ENCODE measurements at regions not wholly inside any gene's neighbourhood (a gene's known extent, or its start where the extent isn't known, plus 50 kb on each side); places are given as distances from the start of the nearest gene placed in this dataset.

GRCh38 chr2:21676041-21676440 is 552.3 kb downstream of the TDRD15 start:
- no peaks in the 10 kb centered on the region for H3K9me3 ChIP-seq (ENCODE audit: control insufficient read depth, low read length)
- WGBS, 2 experiments (ENCODE audit: insufficient coverage in 2 of 2), result 100% methylated on average over 1 of the region's 1 CpG; no CpG with 5 or more reads in 1 of the 2 experiments
- no peak overlapping the region for H3K4me3 ChIP-seq (ENCODE audit: extremely low read depth, insufficient read depth, low read length, poor library complexity, severe bottlenecking)
- no peaks in the 10 kb centered on the region for H3K4me1 ChIP-seq (ENCODE audit: control insufficient read depth, insufficient read depth, low read length, poor library complexity, severe bottlenecking)
- H3K27ac ChIP-seq (ENCODE audit: low read depth, low read length, severe bottlenecking), result no peak overlapping the region
- H3K36me3 ChIP-seq (ENCODE audit: control insufficient read depth, insufficient read depth, low read length), result no peaks in the 10 kb centered on the region

GRCh38 chr2:21676676-21677075 is 552.9 kb downstream of the TDRD15 start:
- Histone ChIP-seq H3K36me3 (ENCODE audit: control insufficient read depth, insufficient read depth, low read length) (no peaks in the 10 kb centered on the region), H3K4me1 (ENCODE audit: control insufficient read depth, insufficient read depth, low read length, poor library complexity, severe bottlenecking) (no peaks in the 10 kb centered on the region), H3K27ac (ENCODE audit: low read depth, low read length, severe bottlenecking) (no peak overlapping the region), H3K9me3 (ENCODE audit: control insufficient read depth, low read length) (no peaks in the 10 kb centered on the region), H3K4me3 (ENCODE audit: extremely low read depth, insufficient read depth, low read length, poor library complexity, severe bottlenecking) (no peak overlapping the region)

- Histone ChIP-seq H3K9me3 (ENCODE audit: control insufficient read depth, low read length) (no peaks in the 10 kb centered on the region), H3K4me1 (ENCODE audit: control insufficient read depth, insufficient read depth, low read length, poor library complexity, severe bottlenecking) (no peaks in the 10 kb centered on the region), H3K27ac (ENCODE audit: low read depth, low read length, severe bottlenecking) (no peak overlapping the region), H3K4me3 (ENCODE audit: extremely low read depth, insufficient read depth, low read length, poor library complexity, severe bottlenecking) (no peak overlapping the region), H3K36me3 (ENCODE audit: control insufficient read depth, insufficient read depth, low read length) (no peaks in the 10 kb centered on the region)
- no CpG with 5 or more reads among the region's 2 CpGs for WGBS, 2 experiments (ENCODE audit: insufficient coverage in 2 of 2)
Measured at GRCh38 chr2:21683838-21684237, 560.1 kb downstream of the TDRD15 start.

GRCh38 chr2:21687589-21687988 is 563.8 kb downstream of the TDRD15 start:
- WGBS, 2 experiments (ENCODE audit: insufficient coverage in 2 of 2), result 88 to 100% methylated on average over 1 to 2 of the region's 2 CpGs
- no peaks in the 10 kb centered on the region for H3K9me3 ChIP-seq (ENCODE audit: control insufficient read depth, low read length)

GRCh38 chr2:21690005-21690404 is 566.2 kb downstream of the TDRD15 start:
- H3K9me3 ChIP-seq (ENCODE audit: control insufficient read depth, low read length), result no peaks in the 10 kb centered on the region
- H3K27ac ChIP-seq (ENCODE audit: low read depth, low read length, severe bottlenecking), result no peak overlapping the region
- H3K4me3 ChIP-seq (ENCODE audit: extremely low read depth, insufficient read depth, low read length, poor library complexity, severe bottlenecking), result no peak overlapping the region

More at GRCh38 chr2:21687589-21687988, 563.8 kb downstream of the TDRD15 start:
- H3K4me3 ChIP-seq (ENCODE audit: extremely low read depth, insufficient read depth, low read length, poor library complexity, severe bottlenecking), result no peak overlapping the region
- H3K4me1 ChIP-seq (ENCODE audit: control insufficient read depth, insufficient read depth, low read length, poor library complexity, severe bottlenecking), result no peaks in the 10 kb centered on the region
- H3K27ac ChIP-seq (ENCODE audit: low read depth, low read length, severe bottlenecking), result no peak overlapping the region
- no peaks in the 10 kb centered on the region for H3K36me3 ChIP-seq (ENCODE audit: control insufficient read depth, insufficient read depth, low read length)

GRCh38 chr2:21693081-21693480 is 569.3 kb downstream of the TDRD15 start:
- no peak overlapping the region for H3K27ac ChIP-seq (ENCODE audit: low read depth, low read length, severe bottlenecking)
- no peaks in the 10 kb centered on the region for H3K36me3 ChIP-seq (ENCODE audit: control insufficient read depth, insufficient read depth, low read length)
- no peak overlapping the region for H3K4me3 ChIP-seq (ENCODE audit: extremely low read depth, insufficient read depth, low read length, poor library complexity, severe bottlenecking)
- no peaks in the 10 kb centered on the region for H3K9me3 ChIP-seq (ENCODE audit: control insufficient read depth, low read length)
- H3K4me1 ChIP-seq (ENCODE audit: control insufficient read depth, insufficient read depth, low read length, poor library complexity, severe bottlenecking), result no peaks in the 10 kb centered on the region

More at GRCh38 chr2:21690005-21690404, 566.2 kb downstream of the TDRD15 start:
- Histone ChIP-seq H3K36me3 (ENCODE audit: control insufficient read depth, insufficient read depth, low read length) (no peaks in the 10 kb centered on the region), H3K4me1 (ENCODE audit: control insufficient read depth, insufficient read depth, low read length, poor library complexity, severe bottlenecking) (no peaks in the 10 kb centered on the region)

GRCh38 chr2:21694079-21694878 is 570.5 kb downstream of the TDRD15 start:
- 75 to 80% methylated on average over 2 of the region's 3 CpGs for WGBS, 2 experiments (ENCODE audit: insufficient coverage in 2 of 2)
- Histone ChIP-seq H3K36me3 (ENCODE audit: control insufficient read depth, insufficient read depth, low read length) (no peaks in the 10 kb centered on the region), H3K4me3 (ENCODE audit: extremely low read depth, insufficient read depth, low read length, poor library complexity, severe bottlenecking) (no peak overlapping the region), H3K4me1 (ENCODE audit: control insufficient read depth, insufficient read depth, low read length, poor library complexity, severe bottlenecking) (no peaks in the 10 kb centered on the region), H3K27ac (ENCODE audit: low read depth, low read length, severe bottlenecking) (no peak overlapping the region), H3K9me3 (ENCODE audit: control insufficient read depth, low read length) (no peaks in the 10 kb centered on the region)

GRCh38 chr2:21696900-21697299 is 573.1 kb downstream of the TDRD15 start:
- Histone ChIP-seq H3K4me1 (ENCODE audit: control insufficient read depth, insufficient read depth, low read length, poor library complexity, severe bottlenecking) (no peaks in the 10 kb centered on the region), H3K36me3 (ENCODE audit: control insufficient read depth, insufficient read depth, low read length) (no peaks in the 10 kb centered on the region), H3K4me3 (ENCODE audit: extremely low read depth, insufficient read depth, low read length, poor library complexity, severe bottlenecking) (no peak overlapping the region), H3K9me3 (ENCODE audit: control insufficient read depth, low read length) (no peaks in the 10 kb centered on the region), H3K27ac (ENCODE audit: low read depth, low read length, severe bottlenecking) (no peak overlapping the region)
- 85 to 100% methylated on average over 1 to 2 of the region's 4 CpGs for WGBS, 2 experiments (ENCODE audit: insufficient coverage in 2 of 2)

GRCh38 chr2:21700644-21701043 is 576.9 kb downstream of the TDRD15 start:
- no peaks in the 10 kb centered on the region for H3K9me3 ChIP-seq (ENCODE audit: control insufficient read depth, low read length)
- H3K4me1 ChIP-seq (ENCODE audit: control insufficient read depth, insufficient read depth, low read length, poor library complexity, severe bottlenecking), result no peaks in the 10 kb centered on the region
- no peak overlapping the region for H3K4me3 ChIP-seq (ENCODE audit: extremely low read depth, insufficient read depth, low read length, poor library complexity, severe bottlenecking)

GRCh38 chr2:21710031-21710430 is 586.3 kb downstream of the TDRD15 start:
- 84 to 100% methylated on average over 1 to 3 of the region's 4 CpGs for WGBS, 2 experiments (ENCODE audit: insufficient coverage in 2 of 2)
- no peaks in the 10 kb centered on the region for H3K9me3 ChIP-seq (ENCODE audit: control insufficient read depth, low read length)
- no peaks in the 10 kb centered on the region for H3K36me3 ChIP-seq (ENCODE audit: control insufficient read depth, insufficient read depth, low read length)

More at GRCh38 chr2:21700644-21701043, 576.9 kb downstream of the TDRD15 start:
- Histone ChIP-seq H3K27ac (ENCODE audit: low read depth, low read length, severe bottlenecking) (no peak overlapping the region), H3K36me3 (ENCODE audit: control insufficient read depth, insufficient read depth, low read length) (no peaks in the 10 kb centered on the region)

GRCh38 chr2:21710496-21710895 is 586.7 kb downstream of the TDRD15 start:
- H3K4me1 ChIP-seq (ENCODE audit: control insufficient read depth, insufficient read depth, low read length, poor library complexity, severe bottlenecking), result no peaks in the 10 kb centered on the region
- H3K36me3 ChIP-seq (ENCODE audit: control insufficient read depth, insufficient read depth, low read length), result no peaks in the 10 kb centered on the region
- H3K9me3 ChIP-seq (ENCODE audit: control insufficient read depth, low read length), result no peaks in the 10 kb centered on the region
- no peak overlapping the region for H3K27ac ChIP-seq (ENCODE audit: low read depth, low read length, severe bottlenecking)
- WGBS, 2 experiments (ENCODE audit: insufficient coverage in 2 of 2), result 86 to 90% methylated on average over 2 to 3 of the region's 3 CpGs
- H3K4me3 ChIP-seq (ENCODE audit: extremely low read depth, insufficient read depth, low read length, poor library complexity, severe bottlenecking), result no peak overlapping the region

More at GRCh38 chr2:21710031-21710430, 586.3 kb downstream of the TDRD15 start:
- H3K4me3 ChIP-seq (ENCODE audit: extremely low read depth, insufficient read depth, low read length, poor library complexity, severe bottlenecking), result no peak overlapping the region
- H3K4me1 ChIP-seq (ENCODE audit: control insufficient read depth, insufficient read depth, low read length, poor library complexity, severe bottlenecking), result no peaks in the 10 kb centered on the region
- H3K27ac ChIP-seq (ENCODE audit: low read depth, low read length, severe bottlenecking), result no peak overlapping the region
